Brain microvascular endothelial cell (primary cell): ENCODE measurements at regions not wholly inside any gene's neighbourhood (a gene's known extent, or its start where the extent isn't known, plus 50 kb on each side); places are given as distances from the start of the nearest gene placed in this dataset.

Source experiments
- DNase-seq: peaks from one replicate; pipeline ENCODE4 v3.0.0-alpha.2; 2020
- H3K27ac ChIP-seq: fragments of 250-450 bp; sonication (Bioruptor Pico); 2 replicates; pipeline ENCODE4 v1.5.1; 2020; ENCODE audit warnings: mild to moderate bottlenecking, moderate library complexity
- H3K27me3 ChIP-seq: fragments of 250-450 bp; sonication (Bioruptor Pico); replicated peaks from 2 replicates; pipeline ENCODE4 v1.5.1; 2020; ENCODE audit warnings: mild to moderate bottlenecking
- H3K36me3 ChIP-seq: fragments of 250-450 bp; sonication (Bioruptor Pico); replicated peaks from 2 replicates; pipeline ENCODE4 v1.5.1; 2020; ENCODE audit warnings: mild to moderate bottlenecking
- H3K4me3 ChIP-seq: 2 replicates; pipeline ENCODE4 v1.5.1; 2011; ENCODE audit warnings: low read depth, mild to moderate bottlenecking, control low read depth, low read length, moderate library complexity
- in situ Hi-C: cut with HindIII; loops from 2 replicates; pipeline ENCODE4 v1.10.0; 2017; ENCODE audit warnings: low sequenced_read_pairs, low pct_ligation_motif_present
- TF ChIP-seq, protein P1 (sequence below): IDR thresholded peaks from 2 replicates; pipeline ENCODE4 v1.5.1; 2011; ENCODE audit warnings: low read depth, mild to moderate bottlenecking, moderate library complexity, low read length, control low read depth, inconsistent platforms; ENCODE audit errors: missing control alignments

DNA sequence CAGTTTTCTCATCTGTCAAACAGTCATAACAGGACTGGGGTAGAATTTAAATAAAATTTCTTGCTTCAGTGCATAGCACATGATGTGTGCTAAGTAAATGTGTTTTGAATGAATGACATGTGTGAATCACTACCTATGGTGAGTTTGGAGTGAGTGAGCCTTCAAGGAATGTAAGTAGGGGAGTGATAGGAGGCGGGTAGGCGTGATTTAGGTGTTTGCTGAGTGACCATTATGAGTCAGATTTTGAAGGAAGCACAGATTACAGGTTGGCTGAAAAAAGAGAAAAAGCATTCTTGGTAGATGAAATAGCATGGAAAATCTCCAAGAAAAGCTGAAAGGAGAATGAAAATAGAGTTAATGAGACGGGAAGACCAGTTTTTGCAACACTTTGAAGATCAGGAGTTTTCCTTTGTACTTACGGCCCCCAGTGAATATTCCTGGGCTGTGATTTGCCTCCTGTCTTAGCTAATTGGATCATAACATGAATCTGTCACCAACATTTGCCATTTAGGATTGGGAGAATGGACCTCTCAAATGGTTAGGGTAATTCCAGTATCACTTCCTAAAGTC, 136.9 kb upstream of the GATA6 start:
- Histone ChIP-seq H3K4me3 (no peak overlapping the region), H3K27ac (peak overlapping the region; percentile 35), H3K36me3 (no peaks in the 10 kb centered on the region), H3K27me3 (no peaks in the 10 kb centered on the region)
- TF ChIP-seq, protein P1, sequence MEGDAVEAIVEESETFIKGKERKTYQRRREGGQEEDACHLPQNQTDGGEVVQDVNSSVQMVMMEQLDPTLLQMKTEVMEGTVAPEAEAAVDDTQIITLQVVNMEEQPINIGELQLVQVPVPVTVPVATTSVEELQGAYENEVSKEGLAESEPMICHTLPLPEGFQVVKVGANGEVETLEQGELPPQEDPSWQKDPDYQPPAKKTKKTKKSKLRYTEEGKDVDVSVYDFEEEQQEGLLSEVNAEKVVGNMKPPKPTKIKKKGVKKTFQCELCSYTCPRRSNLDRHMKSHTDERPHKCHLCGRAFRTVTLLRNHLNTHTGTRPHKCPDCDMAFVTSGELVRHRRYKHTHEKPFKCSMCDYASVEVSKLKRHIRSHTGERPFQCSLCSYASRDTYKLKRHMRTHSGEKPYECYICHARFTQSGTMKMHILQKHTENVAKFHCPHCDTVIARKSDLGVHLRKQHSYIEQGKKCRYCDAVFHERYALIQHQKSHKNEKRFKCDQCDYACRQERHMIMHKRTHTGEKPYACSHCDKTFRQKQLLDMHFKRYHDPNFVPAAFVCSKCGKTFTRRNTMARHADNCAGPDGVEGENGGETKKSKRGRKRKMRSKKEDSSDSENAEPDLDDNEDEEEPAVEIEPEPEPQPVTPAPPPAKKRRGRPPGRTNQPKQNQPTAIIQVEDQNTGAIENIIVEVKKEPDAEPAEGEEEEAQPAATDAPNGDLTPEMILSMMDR = no peak
- DNase-seq = peak; percentile 85
- in situ Hi-C loops = no loop called here

DNA sequence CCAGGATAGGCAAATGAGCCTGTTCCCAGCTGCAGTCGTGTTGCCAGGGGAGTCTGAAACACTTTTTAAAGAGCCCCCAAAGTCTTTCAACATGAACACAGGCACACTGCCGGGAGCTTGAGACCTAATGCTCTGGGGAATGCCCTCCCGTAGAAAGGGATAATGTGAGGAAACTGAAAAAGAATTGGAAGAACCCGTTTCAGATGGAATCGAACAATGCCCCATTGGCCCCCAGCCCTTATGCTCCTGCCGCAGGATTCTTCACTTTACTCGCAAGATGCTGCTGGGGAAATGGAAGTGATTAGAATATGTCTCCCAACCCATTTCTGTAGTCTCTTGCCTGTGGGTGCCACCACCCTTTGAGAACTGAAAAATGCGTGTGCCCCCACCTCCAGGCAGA, 136.3 kb upstream of the GATA6 start:
- in situ Hi-C loops = no loop called here
- no peak overlapping the region for H3K4me3 ChIP-seq
- no peak for DNase-seq
- no peak overlapping the region for H3K27ac ChIP-seq
- H3K27me3 ChIP-seq = no peaks in the 10 kb centered on the region
- H3K36me3 ChIP-seq = no peaks in the 10 kb centered on the region
- TF ChIP-seq, protein P1 = no peak

DNA sequence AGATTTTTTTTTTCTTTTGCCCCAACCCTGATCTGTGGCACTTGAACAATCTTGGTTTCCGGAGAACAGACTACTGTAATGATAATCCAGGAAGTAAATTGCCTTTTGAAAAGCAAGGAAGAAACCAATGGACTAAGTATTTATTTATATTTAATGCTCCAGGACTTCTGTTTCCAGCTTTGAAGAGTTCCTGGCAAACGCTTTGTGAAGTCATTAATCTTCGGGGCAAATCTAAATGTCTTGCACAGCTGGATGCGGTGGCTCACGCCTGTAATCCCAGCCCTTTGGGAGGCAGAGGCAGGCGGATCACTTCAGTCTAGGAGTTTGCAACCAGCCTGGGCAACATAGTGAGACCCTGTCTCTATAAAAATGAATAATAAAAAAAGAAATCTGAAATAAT, 135.1 kb upstream of the GATA6 start:
- H3K27me3 ChIP-seq = no peaks in the 10 kb centered on the region
- in situ Hi-C loops = no loop called here
- no peak for DNase-seq
- H3K27ac ChIP-seq = no peak overlapping the region
- H3K4me3 ChIP-seq = no peak overlapping the region
- TF ChIP-seq, protein P1 = no peak
- no peaks in the 10 kb centered on the region for H3K36me3 ChIP-seq

DNA sequence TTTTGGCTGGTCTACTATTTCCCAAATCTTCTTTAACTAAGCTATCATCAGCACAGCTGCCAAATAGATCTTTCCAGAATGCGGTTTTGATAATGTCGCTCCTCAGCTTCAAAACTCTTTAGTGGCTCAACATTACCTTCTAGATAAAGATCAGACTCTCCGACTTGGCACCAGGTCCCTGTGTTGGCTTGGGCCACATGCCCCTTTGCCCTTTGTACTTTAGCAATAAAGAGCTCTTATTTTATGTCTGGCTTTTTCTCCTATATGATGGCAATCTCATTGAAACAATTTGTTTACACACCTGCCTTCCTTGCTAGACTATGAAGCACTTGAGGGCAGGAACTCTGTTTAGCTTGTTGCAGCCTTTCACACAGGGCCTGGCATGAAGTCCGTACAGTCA, 128.9 kb upstream of the GATA6 start:
- in situ Hi-C loops = no loop called here
- H3K4me3 ChIP-seq = no peak overlapping the region
- DNase-seq = no peak
- TF ChIP-seq, protein P1 = no peak
- no peaks in the 10 kb centered on the region for H3K27me3 ChIP-seq
- H3K27ac ChIP-seq = no peak overlapping the region
- no peaks in the 10 kb centered on the region for H3K36me3 ChIP-seq

DNA sequence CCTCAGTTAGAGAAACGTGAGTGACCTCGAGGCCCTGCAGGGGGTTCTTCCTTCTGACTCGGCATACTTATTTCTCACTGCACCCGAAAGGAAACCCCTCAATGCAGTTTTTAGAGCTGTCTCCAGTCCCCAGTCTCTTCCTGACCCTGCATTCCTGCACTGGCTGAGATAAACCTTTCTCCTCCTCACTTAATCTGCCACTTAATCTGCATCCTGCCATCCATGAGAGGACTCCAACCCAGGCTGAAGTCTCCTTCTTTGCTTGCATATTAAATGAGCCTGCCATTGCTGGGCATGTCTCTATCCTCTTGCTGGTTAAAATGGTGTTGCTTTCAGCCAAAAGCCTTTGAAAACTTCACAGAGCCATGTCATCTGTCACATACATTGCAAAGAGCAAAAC, 125.6 kb upstream of the GATA6 start:
- no peak for DNase-seq
- TF ChIP-seq, protein P1 = no peak

More for the DNA sequence above, 125.6 kb upstream of the GATA6 start:
- Histone ChIP-seq H3K27me3 (no peaks in the 10 kb centered on the region), H3K36me3 (no peaks in the 10 kb centered on the region), H3K27ac (no peak overlapping the region), H3K4me3 (no peak overlapping the region)
- in situ Hi-C loops = no loop called here
